Calu3 (cell line): ENCODE measurements at regions not wholly inside any gene's neighbourhood (a gene's known extent, or its start where the extent isn't known, plus 50 kb on each side); places are given as distances from the start of the nearest gene placed in this dataset.

Experiments used
- BruUV-seq: library from RNA; stranded (reverse); fragments of 400-500 nt; replicated peaks from 2 replicates; lab custom pipeline; 2021; lab: Mats Ljungman, UMichigan
- CTCF ChIA-PET: fragments of 300-600 bp; sonication (Branson Sonifier 250); formaldehyde crosslinking; loops from one replicate; lab custom pipeline; 2022; ENCODE audit warnings: antibody characterized with exemption; lab: Charles Lee
- DNase-seq: peaks from one replicate; pipeline ENCODE4 v3.0.0; 2022
- H3K27ac Mint-ChIP-seq: one replicate; pipeline ENCODE4 v1.8.0; 2022; ENCODE audit warnings: mixed read lengths; ENCODE audit not compliant: unreplicated experiment
- H3K27me3 Mint-ChIP-seq: one replicate; pipeline ENCODE4 v1.8.0; 2022; ENCODE audit warnings: mixed read lengths; ENCODE audit not compliant: unreplicated experiment
- H3K36me3 Mint-ChIP-seq: one replicate; pipeline ENCODE4 v1.8.0; 2022; ENCODE audit warnings: mild to moderate bottlenecking, moderate library complexity, mixed read lengths; ENCODE audit not compliant: insufficient read depth, unreplicated experiment
- H3K4me1 Mint-ChIP-seq: one replicate; pipeline ENCODE4 v1.8.0; 2022; ENCODE audit warnings: mild to moderate bottlenecking, low read depth, mixed read lengths; ENCODE audit not compliant: unreplicated experiment
- H3K4me3 Mint-ChIP-seq: one replicate; pipeline ENCODE4 v1.8.0; 2022; ENCODE audit warnings: mild to moderate bottlenecking, low read depth, moderate library complexity, mixed read lengths; ENCODE audit not compliant: unreplicated experiment
- H3K9me3 Mint-ChIP-seq: one replicate; pipeline ENCODE4 v1.8.0; 2022; ENCODE audit warnings: low read depth, mixed read lengths; ENCODE audit not compliant: unreplicated experiment
- CTCF ChIP-seq: fragments of 200-600 bp; IDR thresholded peaks from one replicate; pipeline ENCODE4 v1.8.0; 2022; ENCODE audit warnings: antibody characterized with exemption; ENCODE audit not compliant: unreplicated experiment
- intact Hi-C: fragments of 100-400 bp; cut with micrococcal nuclease; formaldehyde crosslinking; loops from one replicate; pipeline ENCODE4 v1.10.0; 2022; ENCODE audit not compliant: unreplicated experiment

GRCh38 chr6:84902354-84902928, 138.0 kb upstream of the TBX18 start:
- no peak overlapping the region for H3K4me3 Mint-ChIP-seq
- no peaks in the 10 kb centered on the region for H3K36me3 Mint-ChIP-seq
- no peaks in the 10 kb centered on the region for H3K27me3 Mint-ChIP-seq
- CTCF ChIA-PET, result no interaction called here
- BruUV-seq, result no TSS peak
- no peak for DNase-seq
- H3K27ac Mint-ChIP-seq, result no peak overlapping the region
- no peak for TF ChIP-seq CTCF
- H3K9me3 Mint-ChIP-seq, result no peaks in the 10 kb centered on the region
- peaks cover 18% of the 10 kb centered on the region for H3K4me1 Mint-ChIP-seq
- intact Hi-C loops, result no loop called here

- CTCF ChIA-PET, result interaction anchor here (0.8 kb wide), 1 partner anchor 232 kb away, joined by 4 read pairs; no protein-coding TSS in a partner anchor
- Mint-ChIP-seq H3K27me3 (no peaks in the 10 kb centered on the region), H3K9me3 (no peaks in the 10 kb centered on the region), H3K4me3 (no peak overlapping the region), H3K27ac (peak overlapping the region; percentile 19), H3K4me1 (peaks cover 24% of the 10 kb centered on the region), H3K36me3 (no peaks in the 10 kb centered on the region)
- no peak for DNase-seq
- no peak for TF ChIP-seq CTCF
- intact Hi-C loops, result no loop called here
- BruUV-seq, result no TSS peak
Measured at GRCh38 chr6:84897988-84898594, 133.7 kb upstream of the TBX18 start.

GRCh38 chr6:84897011-84897410, 132.6 kb upstream of the TBX18 start:
- Mint-ChIP-seq H3K4me1 (peaks cover 15% of the 10 kb centered on the region), H3K27ac (peak overlapping the region; percentile 19), H3K4me3 (no peak overlapping the region), H3K36me3 (no peaks in the 10 kb centered on the region), H3K27me3 (no peaks in the 10 kb centered on the region), H3K9me3 (no peaks in the 10 kb centered on the region)
- no peak for TF ChIP-seq CTCF
- no peak for DNase-seq
- intact Hi-C loops, result no loop called here
- CTCF ChIA-PET, result no interaction called here
- BruUV-seq, result no TSS peak

DNA sequence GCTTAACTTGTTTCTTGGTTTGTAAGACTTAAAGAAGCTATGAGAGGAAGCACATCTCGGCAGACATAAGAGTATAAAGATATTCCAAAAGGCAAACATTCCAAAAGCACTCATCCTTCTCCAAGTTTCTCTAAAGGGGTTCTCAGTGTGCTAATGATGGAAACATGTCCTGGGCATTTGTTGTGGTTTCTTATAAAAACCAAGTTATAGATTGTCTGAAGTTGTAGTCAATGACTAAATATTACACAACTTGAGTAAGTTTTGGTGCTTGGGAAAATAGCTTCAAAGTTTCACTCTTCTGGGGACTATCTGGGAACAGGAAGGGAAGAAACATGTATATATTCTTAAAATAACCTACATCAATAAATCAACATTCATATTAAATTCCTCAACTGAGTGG, 128.3 kb upstream of the TBX18 start:
- intact Hi-C loops, result no loop called here
- DNase-seq, result no peak
- Mint-ChIP-seq H3K4me1 (peaks cover 9% of the 10 kb centered on the region), H3K27me3 (no peaks in the 10 kb centered on the region), H3K36me3 (no peaks in the 10 kb centered on the region), H3K27ac (no peak overlapping the region), H3K4me3 (no peak overlapping the region), H3K9me3 (no peaks in the 10 kb centered on the region)
- BruUV-seq, result no TSS peak
- CTCF ChIA-PET, result interaction anchor here (0.6 kb wide), 1 partner anchor 119 kb away, joined by 3 read pairs; no protein-coding TSS in a partner anchor
- no peak for TF ChIP-seq CTCF
